WI38 (cell line): ENCODE measurements at regions not wholly inside any gene's neighbourhood (a gene's known extent, or its start where the extent isn't known, plus 50 kb on each side); places are given as distances from the start of the nearest gene placed in this dataset.

Source experiments
- H3K4me3 ChIP-seq: 2 replicates; pipeline ENCODE4 v1.5.1; 2011; ENCODE audit warnings: low read depth, mild to moderate bottlenecking, control low read depth, low read length
- TF ChIP-seq, protein P1 (sequence below): IDR thresholded peaks from 2 replicates; pipeline ENCODE4 v1.5.1; 2012; ENCODE audit warnings: low read depth, mild to moderate bottlenecking, control low read depth, low read length

- H3K4me3 ChIP-seq, result no peak overlapping the region
Observed at GRCh38 chr12:127263621-127264020, 1003.3 kb upstream of the TMEM132C start.

DNA sequence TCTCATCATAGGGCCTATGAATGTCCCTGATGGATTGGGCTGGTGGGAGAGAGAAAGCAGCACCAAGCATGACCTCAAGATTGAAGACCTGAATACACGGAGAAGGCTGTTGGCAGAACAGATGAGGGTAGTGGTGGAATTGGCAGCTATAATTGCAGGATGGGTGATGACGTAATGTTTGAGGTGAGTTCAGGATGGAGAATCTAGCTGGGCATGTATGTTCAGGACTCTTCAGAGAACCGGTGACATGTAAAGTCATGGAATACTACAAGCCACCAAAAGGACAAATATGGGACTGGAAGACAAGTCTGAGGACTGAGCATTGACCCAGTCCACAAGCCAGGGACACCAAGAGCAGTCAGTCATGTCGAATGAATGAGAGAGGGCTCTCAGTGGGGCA is 999.8 kb upstream of the TMEM132C start:
- no peak overlapping the region for H3K4me3 ChIP-seq
- TF ChIP-seq, protein P1, sequence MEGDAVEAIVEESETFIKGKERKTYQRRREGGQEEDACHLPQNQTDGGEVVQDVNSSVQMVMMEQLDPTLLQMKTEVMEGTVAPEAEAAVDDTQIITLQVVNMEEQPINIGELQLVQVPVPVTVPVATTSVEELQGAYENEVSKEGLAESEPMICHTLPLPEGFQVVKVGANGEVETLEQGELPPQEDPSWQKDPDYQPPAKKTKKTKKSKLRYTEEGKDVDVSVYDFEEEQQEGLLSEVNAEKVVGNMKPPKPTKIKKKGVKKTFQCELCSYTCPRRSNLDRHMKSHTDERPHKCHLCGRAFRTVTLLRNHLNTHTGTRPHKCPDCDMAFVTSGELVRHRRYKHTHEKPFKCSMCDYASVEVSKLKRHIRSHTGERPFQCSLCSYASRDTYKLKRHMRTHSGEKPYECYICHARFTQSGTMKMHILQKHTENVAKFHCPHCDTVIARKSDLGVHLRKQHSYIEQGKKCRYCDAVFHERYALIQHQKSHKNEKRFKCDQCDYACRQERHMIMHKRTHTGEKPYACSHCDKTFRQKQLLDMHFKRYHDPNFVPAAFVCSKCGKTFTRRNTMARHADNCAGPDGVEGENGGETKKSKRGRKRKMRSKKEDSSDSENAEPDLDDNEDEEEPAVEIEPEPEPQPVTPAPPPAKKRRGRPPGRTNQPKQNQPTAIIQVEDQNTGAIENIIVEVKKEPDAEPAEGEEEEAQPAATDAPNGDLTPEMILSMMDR, result no peak

More at GRCh38 chr12:127263621-127264020, 1003.3 kb upstream of the TMEM132C start:
- TF ChIP-seq, protein P1, result no peak

DNA sequence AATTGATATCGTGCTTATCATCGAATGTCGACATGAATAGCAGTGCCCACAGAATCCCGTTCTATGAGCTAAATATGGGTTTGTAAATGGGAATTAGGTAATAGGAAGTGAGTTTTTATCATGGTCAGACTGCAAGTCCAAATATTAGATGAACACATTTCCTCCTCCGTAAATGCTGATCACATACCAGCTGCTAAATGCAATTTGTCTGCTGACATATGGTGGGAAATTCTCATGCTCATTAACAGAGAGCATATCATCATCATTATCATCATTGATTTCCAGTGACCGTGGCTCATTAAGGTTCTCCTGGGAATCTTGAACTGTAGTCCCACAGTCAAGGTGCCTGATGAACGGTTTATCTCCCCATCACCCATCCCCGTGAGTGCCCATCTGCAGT is 998.8 kb upstream of the TMEM132C start:
- no peak overlapping the region for H3K4me3 ChIP-seq
- TF ChIP-seq, protein P1, result no peak

GRCh38 chr12:127268706-127269425 is 998.1 kb upstream of the TMEM132C start:
- TF ChIP-seq, protein P1, result no peak

DNA sequence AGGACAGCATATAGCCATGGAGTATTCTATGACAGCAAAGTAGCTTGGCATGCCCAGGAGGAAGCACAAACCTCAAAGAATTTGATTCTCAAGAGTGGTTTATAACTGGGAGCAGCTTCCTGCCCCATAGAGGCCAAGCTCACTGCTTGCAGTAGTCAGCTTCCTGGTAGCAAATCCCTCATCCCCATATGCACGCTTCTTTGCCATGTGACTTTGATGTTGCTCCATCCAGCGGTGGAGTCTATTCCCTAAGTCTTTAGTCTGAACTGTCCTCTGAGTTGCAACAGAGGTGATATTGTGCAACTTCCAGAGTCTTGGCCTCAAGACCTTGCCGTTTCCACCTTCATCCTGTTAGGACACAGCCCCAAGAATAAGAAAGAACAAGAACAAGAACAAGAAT is 996.8 kb upstream of the TMEM132C start:
- TF ChIP-seq, protein P1, result no peak
- no peak overlapping the region for H3K4me3 ChIP-seq

More at GRCh38 chr12:127268706-127269425, 998.1 kb upstream of the TMEM132C start:
- H3K4me3 ChIP-seq, result no peak overlapping the region

DNA sequence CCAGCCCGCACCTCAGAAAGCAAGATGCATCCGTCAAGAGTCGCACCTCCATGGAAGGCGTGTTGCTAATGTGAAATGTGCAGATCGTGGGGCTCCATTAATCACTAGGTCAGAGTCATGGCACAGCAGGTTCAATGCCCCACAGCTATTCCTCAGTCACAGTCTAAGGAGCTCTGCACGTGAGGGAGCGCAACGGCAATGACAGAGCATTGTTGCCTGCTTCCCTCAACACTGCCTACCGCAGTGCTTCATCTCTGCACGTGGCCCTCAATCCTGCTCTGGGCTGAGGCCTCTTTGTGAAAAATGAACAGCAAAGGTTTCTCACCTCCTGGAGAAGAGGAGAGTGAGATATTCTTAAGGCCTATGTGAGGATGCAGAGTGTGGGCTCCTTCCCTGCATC is 995.2 kb upstream of the TMEM132C start:
- TF ChIP-seq, protein P1, result no peak
- no peak overlapping the region for H3K4me3 ChIP-seq

DNA sequence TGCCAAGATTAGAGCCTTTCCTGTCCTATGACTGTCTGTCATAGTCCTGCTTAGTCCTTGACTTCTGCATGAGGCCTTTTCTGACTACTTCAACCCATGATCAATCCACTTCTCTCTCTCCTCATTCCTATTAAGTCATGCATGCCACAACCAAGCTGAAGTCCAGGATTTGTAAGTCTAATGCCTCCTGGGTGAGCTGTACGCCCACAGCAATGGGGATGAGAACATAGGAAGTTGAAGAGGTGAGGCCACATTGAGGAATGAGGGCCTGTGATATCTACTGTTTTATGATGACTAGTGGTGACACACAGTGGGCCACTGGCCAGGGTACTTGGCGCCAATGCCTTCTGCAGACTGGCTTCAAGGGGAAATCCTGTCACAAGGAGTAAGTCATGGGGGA is 994.1 kb upstream of the TMEM132C start:
- no peak overlapping the region for H3K4me3 ChIP-seq
- TF ChIP-seq, protein P1, result no peak
